Hepatocyte (in vitro differentiated cells): ENCODE measurements at regions not wholly inside any gene's neighbourhood (a gene's known extent, or its start where the extent isn't known, plus 50 kb on each side); places are given as distances from the start of the nearest gene placed in this dataset.

Experiments
- CTCF ChIP-seq: fragments of 200-600 bp; sonication (generic); IDR thresholded peaks from 2 replicates; pipeline ENCODE4 v1.5.1; 2016; ENCODE audit warnings: antibody characterized with exemption, mild to moderate bottlenecking; ENCODE audit not compliant: poor library complexity
- EZH2 ChIP-seq: fragments of 200-600 bp; sonication (generic); IDR thresholded peaks from 2 replicates; pipeline ENCODE4 v1.6.1; 2016; ENCODE audit warnings: antibody characterized with exemption, mild to moderate bottlenecking, borderline replicate concordance
- EZH2phosphoT487 ChIP-seq: fragments of 200-600 bp; sonication (generic); IDR thresholded peaks from one replicate; pipeline ENCODE4 v1.6.1; 2018; ENCODE audit warnings: antibody characterized with exemption, mild to moderate bottlenecking, low read depth, moderate library complexity; ENCODE audit not compliant: unreplicated experiment, severe bottlenecking

- TF ChIP-seq CTCF, result no peak
- TF ChIP-seq EZH2, result no peak
- no peak for TF ChIP-seq EZH2phosphoT487
Observed at GRCh38 chr2:4499316-4500030, 796.1 kb downstream of the DCDC2C start.
